22Rv1 (cell line): ENCODE measurements at regions not wholly inside any gene's neighbourhood (a gene's known extent, or its start where the extent isn't known, plus 50 kb on each side); places are given as distances from the start of the nearest gene placed in this dataset.

Source experiments
- H3K27ac ChIP-seq: fragments of 450-650 bp; 2 replicates; pipeline ENCODE4 v1.5.1; 2017
- CTCF ChIP-seq: fragments of 450-650 bp; IDR thresholded peaks from 2 replicates; pipeline ENCODE4 v1.5.1; 2017; ENCODE audit warnings: mild to moderate bottlenecking
- ZFX ChIP-seq: fragments of 450-650 bp; IDR thresholded peaks from 2 replicates; pipeline ENCODE4 v1.6.1; 2017; ENCODE audit warnings: antibody characterized with exemption, borderline replicate concordance

DNA sequence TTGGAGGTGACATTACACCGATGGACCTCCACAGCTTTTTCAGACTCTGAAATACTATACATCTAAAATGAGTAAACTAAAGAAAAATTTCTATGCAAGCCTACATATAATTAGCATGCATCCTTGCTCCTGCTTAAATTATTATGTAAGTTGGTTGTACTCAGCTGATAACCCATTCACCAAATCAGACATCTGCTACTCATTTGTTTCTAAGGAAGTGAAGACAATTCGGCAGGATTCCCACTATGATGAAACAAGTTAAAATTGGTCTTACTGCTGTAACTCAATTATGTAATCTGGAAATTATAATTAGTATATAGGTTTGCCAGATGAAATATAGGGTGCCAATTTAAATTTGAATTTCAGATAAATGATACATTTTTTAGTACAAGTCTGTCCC is 59.5 kb upstream of the FGF13 start:
- TF ChIP-seq ZFX = no peak
- no peak for TF ChIP-seq CTCF
- H3K27ac ChIP-seq = no peak overlapping the region

DNA sequence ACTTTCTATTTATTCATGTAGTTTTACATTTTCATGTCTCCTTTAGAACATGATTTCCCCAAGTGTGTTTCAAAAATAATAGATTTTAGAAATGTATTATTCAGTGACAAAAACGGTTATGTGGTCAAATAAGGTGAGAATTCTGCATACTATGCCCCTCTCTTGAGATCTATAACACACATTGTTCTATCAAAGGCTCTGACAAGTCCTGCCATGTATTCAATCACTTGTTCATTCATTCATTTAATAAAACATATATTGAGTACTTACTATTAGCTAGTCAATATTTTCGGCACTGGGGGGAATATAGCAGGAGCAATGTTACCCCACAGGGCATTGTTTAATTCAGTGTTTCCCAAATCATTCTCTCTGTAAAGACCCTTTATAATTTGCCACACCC is 58.4 kb upstream of the FGF13 start:
- no peak overlapping the region for H3K27ac ChIP-seq
- TF ChIP-seq ZFX (no peak), CTCF (no peak)

DNA sequence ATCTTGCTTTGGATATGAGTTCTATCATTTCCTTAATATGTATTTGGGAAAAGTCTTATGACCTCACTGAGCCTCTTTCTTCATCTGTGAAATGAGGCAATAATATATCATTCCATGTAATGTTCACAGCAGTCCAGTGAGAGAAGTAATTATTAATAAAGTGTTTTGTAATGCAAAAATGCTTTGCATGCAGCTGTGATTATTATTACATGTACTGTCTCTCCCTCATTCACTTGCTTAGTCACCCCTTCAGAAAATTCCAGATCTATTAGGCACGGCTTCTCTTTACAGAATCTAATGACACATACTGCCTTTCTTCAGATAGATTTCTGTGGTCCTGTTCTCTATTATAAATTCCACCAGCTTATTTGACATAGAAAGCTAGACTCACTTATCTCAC is 53.5 kb upstream of the FGF13 start:
- TF ChIP-seq ZFX (no peak), CTCF (no peak)
- no peak overlapping the region for H3K27ac ChIP-seq

DNA sequence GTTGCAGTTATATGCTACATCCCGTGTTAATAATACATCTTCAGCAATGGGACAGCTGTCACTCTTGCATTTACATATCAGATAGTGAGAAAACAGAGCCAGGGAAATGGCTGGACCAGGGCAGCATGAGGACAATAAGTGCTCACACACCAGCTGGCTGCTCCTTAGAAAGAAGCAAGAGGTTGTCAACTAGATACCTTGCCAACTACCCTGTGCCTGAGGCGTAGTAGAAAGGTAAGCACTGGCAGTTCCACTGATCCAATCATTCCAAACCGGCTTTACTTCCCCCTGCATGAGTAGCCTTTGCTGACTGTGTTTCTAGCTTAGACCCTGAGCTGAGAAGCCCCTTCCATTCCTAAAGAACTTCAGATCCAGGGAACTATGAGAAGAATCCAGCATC is 52.2 kb upstream of the FGF13 start:
- TF ChIP-seq ZFX (no peak), CTCF (no peak)
- H3K27ac ChIP-seq = peak overlapping the region; percentile 47

- H3K27ac ChIP-seq = no peak overlapping the region
- TF ChIP-seq CTCF (no peak), ZFX (no peak)
Observed at GRCh38 chrX:138761380-138761779, 49.9 kb upstream of the FGF13 start.
